ENCODE measurements at regions not wholly inside any gene's neighbourhood (a gene's known extent, or its start where the extent isn't known, plus 50 kb on each side); places are given as distances from the start of the nearest gene placed in this dataset.

- Mint-ChIP-seq H3K4me1 (no peaks in the 10 kb centered on the region), H3K9me3 (ENCODE audit: insufficient read depth) (peaks cover 2% of the 10 kb centered on the region), H3K4me3 (no peak overlapping the region), H3K27ac (no peak overlapping the region), H3K27me3 (peaks cover 5% of the 10 kb centered on the region)
- no peaks in the 10 kb centered on the region for H3K79me2 ChIP-seq (ENCODE audit: control insufficient read depth, insufficient read depth, low read length)
- no peak overlapping the region for H2AFZ ChIP-seq (ENCODE audit: insufficient read depth, low read depth, low read length, poor library complexity, severe bottlenecking)
- intact Hi-C loops (cut with micrococcal nuclease): no loop called here
- DNase-seq (no peak), ATAC-seq (ENCODE audit: low read depth) (no peak)
- TF ChIP-seq CTCF (IDR thresholded peaks at IDR 0.05): no peak
- no peak for TF ChIP-seq EZH2 (IDR thresholded peaks at IDR 0.05; ENCODE audit: borderline replicate concordance, insufficient read depth, low read depth, low read length, poor library complexity, severe bottlenecking)
- no peak overlapping the region for H3K4me2 ChIP-seq (replicated peaks; ENCODE audit: low read depth, low read length, poor library complexity, severe bottlenecking)
- POLR2A ChIA-PET: no interaction called here
- peaks cover 0 to 26% (median 0%) of the 10 kb centered on the region in 3 donors for H3K9me3 ChIP-seq (ENCODE audit: control extremely low read depth in 1 of 3, control insufficient read depth in 2 of 3, insufficient read depth in 1 of 3, low read length in 2 of 3)
- H4K20me1 ChIP-seq (ENCODE audit: control insufficient read depth, insufficient read depth, low read length, poor library complexity, severe bottlenecking): no peaks in the 10 kb centered on the region
- CTCF ChIA-PET: no interaction called here
- WGBS (ENCODE audit: insufficient coverage): 94% methylated on average over 18 of the region's 18 CpGs
- H3K36me3 ChIP-seq (replicated peaks in 1 of 2; ENCODE audit: control extremely low read depth in 1 of 2, control insufficient read depth in 1 of 2, extremely low read depth in 1 of 2, insufficient read depth in 2 of 2, low read length in 1 of 2): no peaks in the 10 kb centered on the region
- no peaks in the 10 kb centered on the region for H3K27me3 ChIP-seq (replicated peaks in 1 of 4; ENCODE audit: control extremely low read depth in 1 of 4, control insufficient read depth in 3 of 4, insufficient read depth in 4 of 4, low read length in 3 of 4)
- H3K4me3 ChIP-seq (ENCODE audit: control extremely low read depth in 1 of 5, extremely low read depth in 1 of 5, insufficient read depth in 1 of 5, low read depth in 2 of 5, low read length in 4 of 5): no peak overlapping the region
- no peaks in the 10 kb centered on the region for H3K4me1 ChIP-seq (ENCODE audit: control insufficient read depth in 2 of 2, insufficient read depth in 2 of 2, low read length in 2 of 2)
- no peak overlapping the region for H3K9ac ChIP-seq (ENCODE audit: low read length)
- no peak overlapping the region for H3K27ac ChIP-seq (ENCODE audit: low read length in 2 of 2)
These were observed 648.5 kb downstream of the BRD1 start for GRCh38 chr22:49179175-49179574.

- H3K9me3 ChIP-seq (ENCODE audit: control extremely low read depth in 1 of 3, control insufficient read depth in 2 of 3, insufficient read depth in 1 of 3, low read length in 2 of 3): peaks cover 0 to 23% (median 0%) of the 10 kb centered on the region in 3 donors
- Mint-ChIP-seq H3K27me3 (peaks cover 5% of the 10 kb centered on the region), H3K4me3 (no peak overlapping the region), H3K4me1 (no peaks in the 10 kb centered on the region), H3K27ac (no peak overlapping the region), H3K9me3 (ENCODE audit: insufficient read depth) (peaks cover 2% of the 10 kb centered on the region)
- H3K36me3 ChIP-seq (replicated peaks in 1 of 2; ENCODE audit: control extremely low read depth in 1 of 2, control insufficient read depth in 1 of 2, extremely low read depth in 1 of 2, insufficient read depth in 2 of 2, low read length in 1 of 2): no peaks in the 10 kb centered on the region
- no peak for TF ChIP-seq CTCF (IDR thresholded peaks at IDR 0.05)
- TF ChIP-seq EZH2 (IDR thresholded peaks at IDR 0.05; ENCODE audit: borderline replicate concordance, insufficient read depth, low read depth, low read length, poor library complexity, severe bottlenecking): no peak
- no peaks in the 10 kb centered on the region for H3K79me2 ChIP-seq (ENCODE audit: control insufficient read depth, insufficient read depth, low read length)
- ATAC-seq (ENCODE audit: low read depth) (no peak), DNase-seq (no peak)
- ChIA-PET CTCF (no interaction called here), POLR2A (no interaction called here)
- no peak overlapping the region for H3K4me2 ChIP-seq (replicated peaks; ENCODE audit: low read depth, low read length, poor library complexity, severe bottlenecking)
- H4K20me1 ChIP-seq (ENCODE audit: control insufficient read depth, insufficient read depth, low read length, poor library complexity, severe bottlenecking): no peaks in the 10 kb centered on the region
- no peak overlapping the region for H3K9ac ChIP-seq (ENCODE audit: low read length)
- H3K4me3 ChIP-seq (ENCODE audit: control extremely low read depth in 1 of 5, extremely low read depth in 1 of 5, insufficient read depth in 1 of 5, low read depth in 2 of 5, low read length in 4 of 5): no peak overlapping the region
- WGBS (ENCODE audit: insufficient coverage): 85% methylated on average over 26 of the region's 26 CpGs
- H3K27me3 ChIP-seq (replicated peaks in 1 of 4; ENCODE audit: control extremely low read depth in 1 of 4, control insufficient read depth in 3 of 4, insufficient read depth in 4 of 4, low read length in 3 of 4): no peaks in the 10 kb centered on the region
- no peak overlapping the region for H3K27ac ChIP-seq (ENCODE audit: low read length in 2 of 2)
- intact Hi-C loops (cut with micrococcal nuclease): no loop called here
- H2AFZ ChIP-seq (ENCODE audit: insufficient read depth, low read depth, low read length, poor library complexity, severe bottlenecking): no peak overlapping the region
- H3K4me1 ChIP-seq (ENCODE audit: control insufficient read depth in 2 of 2, insufficient read depth in 2 of 2, low read length in 2 of 2): no peaks in the 10 kb centered on the region
These were observed 649.2 kb downstream of the BRD1 start for GRCh38 chr22:49178246-49179005.
